ENCODE measurements at regions not wholly inside any gene's neighbourhood (a gene's known extent, or its start where the extent isn't known, plus 50 kb on each side); places are given as distances from the start of the nearest gene placed in this dataset.

GRCh38 chr7:85950871-85951270, 692.8 kb upstream of the GRM3 start:
- Histone ChIP-seq H3K9me2 (replicated peaks; ENCODE audit: control insufficient read depth, low read length) (no peaks in the 10 kb centered on the region), H3K79me2 (ENCODE audit: control insufficient read depth, low read length) (no peaks in the 10 kb centered on the region), H3K4me1 (ENCODE audit: control insufficient read depth, low read length) (no peaks in the 10 kb centered on the region), H3K4me2 (ENCODE audit: low read length) (no peak overlapping the region), H3K4me3 (ENCODE audit: low read length) (no peak overlapping the region), H3K36me3 (ENCODE audit: control insufficient read depth, low read length) (no peaks in the 10 kb centered on the region), H3F3A (ENCODE audit: control insufficient read depth, insufficient read depth) (no peaks in the 10 kb centered on the region), H4K20me1 (ENCODE audit: control insufficient read depth, insufficient read depth, low read depth, low read length) (no peaks in the 10 kb centered on the region), H3K27me3 (ENCODE audit: control insufficient read depth, low read length) (no peaks in the 10 kb centered on the region), H3K27ac (ENCODE audit: low read depth, low read length) (no peak overlapping the region), H3K9me3 (ENCODE audit: control insufficient read depth, insufficient read depth, low read length) (peaks cover 8% of the 10 kb centered on the region; the same call in 1 of the 2 replicates)
- TF ChIP-seq, protein P1, sequence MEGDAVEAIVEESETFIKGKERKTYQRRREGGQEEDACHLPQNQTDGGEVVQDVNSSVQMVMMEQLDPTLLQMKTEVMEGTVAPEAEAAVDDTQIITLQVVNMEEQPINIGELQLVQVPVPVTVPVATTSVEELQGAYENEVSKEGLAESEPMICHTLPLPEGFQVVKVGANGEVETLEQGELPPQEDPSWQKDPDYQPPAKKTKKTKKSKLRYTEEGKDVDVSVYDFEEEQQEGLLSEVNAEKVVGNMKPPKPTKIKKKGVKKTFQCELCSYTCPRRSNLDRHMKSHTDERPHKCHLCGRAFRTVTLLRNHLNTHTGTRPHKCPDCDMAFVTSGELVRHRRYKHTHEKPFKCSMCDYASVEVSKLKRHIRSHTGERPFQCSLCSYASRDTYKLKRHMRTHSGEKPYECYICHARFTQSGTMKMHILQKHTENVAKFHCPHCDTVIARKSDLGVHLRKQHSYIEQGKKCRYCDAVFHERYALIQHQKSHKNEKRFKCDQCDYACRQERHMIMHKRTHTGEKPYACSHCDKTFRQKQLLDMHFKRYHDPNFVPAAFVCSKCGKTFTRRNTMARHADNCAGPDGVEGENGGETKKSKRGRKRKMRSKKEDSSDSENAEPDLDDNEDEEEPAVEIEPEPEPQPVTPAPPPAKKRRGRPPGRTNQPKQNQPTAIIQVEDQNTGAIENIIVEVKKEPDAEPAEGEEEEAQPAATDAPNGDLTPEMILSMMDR (IDR thresholded peaks at IDR 0.05; ENCODE audit: low read depth, low read length, poor library complexity, severe bottlenecking) = no peak
- TF ChIP-seq EZH2phosphoT487 (IDR thresholded peaks at IDR 0.05; ENCODE audit: borderline replicate concordance, low read length) = no peak

GRCh38 chr7:85950418-85950817, 693.3 kb upstream of the GRM3 start:
- no peaks in the 10 kb centered on the region for H3K27me3 ChIP-seq (ENCODE audit: control insufficient read depth, low read length)
- no peaks in the 10 kb centered on the region for H3K9me2 ChIP-seq (replicated peaks; ENCODE audit: control insufficient read depth, low read length)
- H3K79me2 ChIP-seq (ENCODE audit: control insufficient read depth, low read length) = no peaks in the 10 kb centered on the region
- H3K4me2 ChIP-seq (ENCODE audit: low read length) = no peak overlapping the region
- TF ChIP-seq, protein P1 (IDR thresholded peaks at IDR 0.05; ENCODE audit: low read depth, low read length, poor library complexity, severe bottlenecking) = no peak
- TF ChIP-seq EZH2phosphoT487 (IDR thresholded peaks at IDR 0.05; ENCODE audit: borderline replicate concordance, low read length) = no peak
- H3F3A ChIP-seq (ENCODE audit: control insufficient read depth, insufficient read depth) = no peaks in the 10 kb centered on the region
- no peaks in the 10 kb centered on the region for H3K36me3 ChIP-seq (ENCODE audit: control insufficient read depth, low read length)
- no peaks in the 10 kb centered on the region for H4K20me1 ChIP-seq (ENCODE audit: control insufficient read depth, insufficient read depth, low read depth, low read length)
- H3K4me1 ChIP-seq (ENCODE audit: control insufficient read depth, low read length) = no peaks in the 10 kb centered on the region
- no peak overlapping the region for H3K4me3 ChIP-seq (ENCODE audit: low read length)
- peaks cover 8% of the 10 kb centered on the region; the same call in 1 of the 2 replicates for H3K9me3 ChIP-seq (ENCODE audit: control insufficient read depth, insufficient read depth, low read length)
- H3K27ac ChIP-seq (ENCODE audit: low read depth, low read length) = no peak overlapping the region

DNA sequence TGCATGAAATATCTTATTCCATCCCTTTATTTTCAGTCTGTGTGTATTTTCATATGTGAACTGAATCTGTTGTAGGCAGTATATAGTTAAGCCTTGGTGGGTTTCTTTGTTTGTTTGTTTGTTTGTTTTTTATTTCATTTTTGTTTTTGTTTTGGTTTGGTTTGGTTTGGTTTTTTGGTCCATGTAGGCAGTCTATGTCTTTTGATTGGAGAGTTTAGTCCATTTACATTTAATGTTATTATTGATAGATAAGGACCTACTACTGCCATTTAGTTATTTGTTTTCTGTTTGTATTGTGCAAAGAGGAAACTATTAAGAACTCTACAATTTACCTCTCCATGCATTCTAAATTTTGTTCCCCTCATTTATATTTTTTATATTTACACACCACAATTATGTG, 695.9 kb upstream of the GRM3 start:
- no peaks in the 10 kb centered on the region for H3K79me2 ChIP-seq (ENCODE audit: control insufficient read depth, low read length)
- H3K4me1 ChIP-seq (ENCODE audit: control insufficient read depth, low read length) = no peaks in the 10 kb centered on the region
- H3K27me3 ChIP-seq (ENCODE audit: control insufficient read depth, low read length) = no peaks in the 10 kb centered on the region
- TF ChIP-seq EZH2phosphoT487 (IDR thresholded peaks at IDR 0.05; ENCODE audit: borderline replicate concordance, low read length) = no peak
- TF ChIP-seq, protein P1 (IDR thresholded peaks at IDR 0.05; ENCODE audit: low read depth, low read length, poor library complexity, severe bottlenecking) = no peak
- no peak overlapping the region for H3K4me3 ChIP-seq (ENCODE audit: low read length)
- no peaks in the 10 kb centered on the region for H3K9me2 ChIP-seq (replicated peaks; ENCODE audit: control insufficient read depth, low read length)
- no peaks in the 10 kb centered on the region for H3K36me3 ChIP-seq (ENCODE audit: control insufficient read depth, low read length)
- H3K27ac ChIP-seq (ENCODE audit: low read depth, low read length) = no peak overlapping the region
- H3K9me3 ChIP-seq (ENCODE audit: control insufficient read depth, insufficient read depth, low read length) = peaks cover 8% of the 10 kb centered on the region; the same call in 1 of the 2 replicates
- no peaks in the 10 kb centered on the region for H3F3A ChIP-seq (ENCODE audit: control insufficient read depth, insufficient read depth)
- no peak overlapping the region for H3K4me2 ChIP-seq (ENCODE audit: low read length)
- no peaks in the 10 kb centered on the region for H4K20me1 ChIP-seq (ENCODE audit: control insufficient read depth, insufficient read depth, low read depth, low read length)
